ENCODE measurements at regions not wholly inside any gene's neighbourhood (a gene's known extent, or its start where the extent isn't known, plus 50 kb on each side); places are given as distances from the start of the nearest gene placed in this dataset.

DNA sequence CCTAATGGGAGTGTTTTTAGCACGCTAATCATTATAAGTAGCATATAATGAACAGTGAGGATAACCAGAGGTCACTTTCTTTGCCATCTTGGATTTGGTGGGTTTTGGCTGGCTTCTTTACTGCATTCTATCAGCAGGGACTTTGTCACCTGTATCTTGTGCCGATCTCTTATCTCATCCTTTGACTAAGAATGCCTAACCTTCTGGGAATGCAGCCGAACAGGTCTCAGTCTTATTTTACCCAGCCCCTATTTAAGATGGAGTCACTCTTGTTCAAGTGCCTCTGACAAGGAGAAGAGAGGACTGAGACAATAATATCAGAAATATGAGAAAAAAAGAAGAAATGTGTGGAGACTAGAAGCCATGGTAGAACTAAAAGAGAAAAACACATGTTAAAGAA, 276.4 kb downstream of the TMX3 start:
- TF ChIP-seq, protein P1, sequence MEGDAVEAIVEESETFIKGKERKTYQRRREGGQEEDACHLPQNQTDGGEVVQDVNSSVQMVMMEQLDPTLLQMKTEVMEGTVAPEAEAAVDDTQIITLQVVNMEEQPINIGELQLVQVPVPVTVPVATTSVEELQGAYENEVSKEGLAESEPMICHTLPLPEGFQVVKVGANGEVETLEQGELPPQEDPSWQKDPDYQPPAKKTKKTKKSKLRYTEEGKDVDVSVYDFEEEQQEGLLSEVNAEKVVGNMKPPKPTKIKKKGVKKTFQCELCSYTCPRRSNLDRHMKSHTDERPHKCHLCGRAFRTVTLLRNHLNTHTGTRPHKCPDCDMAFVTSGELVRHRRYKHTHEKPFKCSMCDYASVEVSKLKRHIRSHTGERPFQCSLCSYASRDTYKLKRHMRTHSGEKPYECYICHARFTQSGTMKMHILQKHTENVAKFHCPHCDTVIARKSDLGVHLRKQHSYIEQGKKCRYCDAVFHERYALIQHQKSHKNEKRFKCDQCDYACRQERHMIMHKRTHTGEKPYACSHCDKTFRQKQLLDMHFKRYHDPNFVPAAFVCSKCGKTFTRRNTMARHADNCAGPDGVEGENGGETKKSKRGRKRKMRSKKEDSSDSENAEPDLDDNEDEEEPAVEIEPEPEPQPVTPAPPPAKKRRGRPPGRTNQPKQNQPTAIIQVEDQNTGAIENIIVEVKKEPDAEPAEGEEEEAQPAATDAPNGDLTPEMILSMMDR (conservative IDR thresholded peaks at IDR 0.05 in 1 of 2, IDR thresholded peaks at IDR 0.05 in 1 of 2; ENCODE audit: extremely low read depth in 1 of 2, insufficient read depth in 1 of 2, low read depth in 1 of 2, low read length in 2 of 2): no peak
- TF ChIP-seq EZH2 (IDR thresholded peaks at IDR 0.05; ENCODE audit: borderline replicate concordance, low read length): no peak

Data from mammary epithelial cell (primary cell).